HEK293T (cell line): ENCODE measurements at regions not wholly inside any gene's neighbourhood (a gene's known extent, or its start where the extent isn't known, plus 50 kb on each side); places are given as distances from the start of the nearest gene placed in this dataset.

Source experiments
- BHLHE40 ChIP-seq: fragments of 450-650 bp; IDR thresholded peaks from 2 replicates; pipeline ENCODE4 v1.6.1; 2016; ENCODE audit warnings: mild to moderate bottlenecking, moderate library complexity, borderline replicate concordance
- FOXA1 ChIP-seq: fragments of 450-650 bp; IDR thresholded peaks from 2 replicates; pipeline ENCODE4 v1.6.1; 2016; ENCODE audit warnings: mild to moderate bottlenecking
- FOXK2 ChIP-seq: fragments of 450-650 bp; IDR thresholded peaks from 2 replicates; pipeline ENCODE4 v1.6.1; 2016; ENCODE audit warnings: mild to moderate bottlenecking
- HDGF ChIP-seq: fragments of 450-650 bp; IDR thresholded peaks from 2 replicates; pipeline ENCODE4 v1.6.1; 2017; ENCODE audit warnings: antibody characterized with exemption, borderline replicate concordance

- TF ChIP-seq FOXK2 (no peak), FOXA1 (no peak), BHLHE40 (no peak), HDGF (no peak)
These were observed 103.1 kb upstream of the KAZN start for GRCh38 chr1:14495381-14495780.
